DND-41 (cell line): ENCODE measurements at regions not wholly inside any gene's neighbourhood (a gene's known extent, or its start where the extent isn't known, plus 50 kb on each side); places are given as distances from the start of the nearest gene placed in this dataset.

Experiments
- EZH2 ChIP-seq: IDR thresholded peaks from 3 replicates; pipeline ENCODE4 v1.6.1; 2012; ENCODE audit warnings: borderline replicate concordance, low read depth, mild to moderate bottlenecking, moderate library complexity, low read length, inconsistent platforms; ENCODE audit not compliant: severe bottlenecking
- TF ChIP-seq, protein P1 (sequence below): IDR thresholded peaks from 2 replicates; pipeline ENCODE4 v1.5.1; 2012; ENCODE audit warnings: borderline replicate concordance, low read length, moderate library complexity, mild to moderate bottlenecking; ENCODE audit not compliant: poor library complexity, severe bottlenecking; ENCODE audit errors: extremely low read depth

DNA sequence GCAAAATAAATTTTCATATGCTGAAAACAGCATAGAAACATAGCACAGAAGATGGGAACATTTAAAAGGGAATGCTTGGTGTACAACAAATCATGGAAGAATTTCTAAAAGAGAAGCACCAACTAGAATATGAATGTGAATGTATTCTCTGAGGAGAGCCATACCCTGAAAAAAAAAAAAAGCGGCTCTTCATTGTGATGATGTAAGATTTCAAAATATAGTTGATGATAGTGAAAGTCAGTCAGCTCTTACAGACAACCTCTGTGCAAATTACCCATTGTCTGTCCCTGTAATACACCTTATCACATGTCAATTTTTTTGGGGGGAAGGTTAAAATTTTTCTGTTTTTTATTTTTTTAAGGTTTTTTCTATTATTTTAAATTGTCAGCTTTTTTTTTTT, 58.6 kb upstream of the PTCHD4 start:
- TF ChIP-seq EZH2, result no peak
- TF ChIP-seq, protein P1, sequence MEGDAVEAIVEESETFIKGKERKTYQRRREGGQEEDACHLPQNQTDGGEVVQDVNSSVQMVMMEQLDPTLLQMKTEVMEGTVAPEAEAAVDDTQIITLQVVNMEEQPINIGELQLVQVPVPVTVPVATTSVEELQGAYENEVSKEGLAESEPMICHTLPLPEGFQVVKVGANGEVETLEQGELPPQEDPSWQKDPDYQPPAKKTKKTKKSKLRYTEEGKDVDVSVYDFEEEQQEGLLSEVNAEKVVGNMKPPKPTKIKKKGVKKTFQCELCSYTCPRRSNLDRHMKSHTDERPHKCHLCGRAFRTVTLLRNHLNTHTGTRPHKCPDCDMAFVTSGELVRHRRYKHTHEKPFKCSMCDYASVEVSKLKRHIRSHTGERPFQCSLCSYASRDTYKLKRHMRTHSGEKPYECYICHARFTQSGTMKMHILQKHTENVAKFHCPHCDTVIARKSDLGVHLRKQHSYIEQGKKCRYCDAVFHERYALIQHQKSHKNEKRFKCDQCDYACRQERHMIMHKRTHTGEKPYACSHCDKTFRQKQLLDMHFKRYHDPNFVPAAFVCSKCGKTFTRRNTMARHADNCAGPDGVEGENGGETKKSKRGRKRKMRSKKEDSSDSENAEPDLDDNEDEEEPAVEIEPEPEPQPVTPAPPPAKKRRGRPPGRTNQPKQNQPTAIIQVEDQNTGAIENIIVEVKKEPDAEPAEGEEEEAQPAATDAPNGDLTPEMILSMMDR, result no peak
